GM10266 (cell line): ENCODE measurements at regions not wholly inside any gene's neighbourhood (a gene's known extent, or its start where the extent isn't known, plus 50 kb on each side); places are given as distances from the start of the nearest gene placed in this dataset.

ENCODE experiments used
- DNase-seq: peaks from one replicate; pipeline ENCODE4 v3.0.0; 2012; ENCODE audit errors: extremely low spot score
- TF ChIP-seq, protein P1 (sequence below): IDR thresholded peaks from 2 replicates; pipeline ENCODE4 v1.5.1; 2012; ENCODE audit warnings: mild to moderate bottlenecking, low read depth; ENCODE audit not compliant: control insufficient read depth, insufficient read depth; ENCODE audit errors: missing control alignments

DNA sequence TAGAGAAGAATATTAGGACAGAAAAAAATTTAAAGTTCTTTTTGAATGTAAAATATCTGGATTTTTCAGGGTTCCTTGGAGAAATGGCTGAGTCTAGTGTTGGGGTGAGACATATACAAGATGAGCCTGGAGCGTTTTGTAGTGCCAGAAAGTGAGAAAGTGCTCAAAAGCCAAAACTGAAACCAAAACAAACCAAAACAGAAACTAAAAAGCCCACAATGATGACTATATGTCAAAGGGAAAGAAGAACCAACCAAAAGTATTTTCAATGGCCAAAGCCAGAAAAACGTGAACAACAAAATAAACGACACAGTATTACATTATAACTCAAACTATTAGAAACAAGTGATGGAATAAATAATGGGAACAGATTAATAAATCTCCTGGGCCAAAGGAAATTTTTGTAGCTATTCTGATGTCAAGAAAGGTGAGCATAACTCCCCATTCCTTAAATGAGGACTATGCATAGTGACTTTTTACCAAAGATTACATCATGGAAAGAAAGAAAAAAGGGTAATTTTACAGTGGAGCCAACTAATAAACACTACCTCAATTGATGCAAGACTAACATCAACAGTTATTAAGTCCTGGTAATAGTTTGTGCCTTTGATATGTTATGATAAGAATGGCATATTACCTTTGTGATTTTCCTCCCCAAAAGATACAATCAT is 1137.6 kb downstream of the C4orf33 start:
- TF ChIP-seq, protein P1, sequence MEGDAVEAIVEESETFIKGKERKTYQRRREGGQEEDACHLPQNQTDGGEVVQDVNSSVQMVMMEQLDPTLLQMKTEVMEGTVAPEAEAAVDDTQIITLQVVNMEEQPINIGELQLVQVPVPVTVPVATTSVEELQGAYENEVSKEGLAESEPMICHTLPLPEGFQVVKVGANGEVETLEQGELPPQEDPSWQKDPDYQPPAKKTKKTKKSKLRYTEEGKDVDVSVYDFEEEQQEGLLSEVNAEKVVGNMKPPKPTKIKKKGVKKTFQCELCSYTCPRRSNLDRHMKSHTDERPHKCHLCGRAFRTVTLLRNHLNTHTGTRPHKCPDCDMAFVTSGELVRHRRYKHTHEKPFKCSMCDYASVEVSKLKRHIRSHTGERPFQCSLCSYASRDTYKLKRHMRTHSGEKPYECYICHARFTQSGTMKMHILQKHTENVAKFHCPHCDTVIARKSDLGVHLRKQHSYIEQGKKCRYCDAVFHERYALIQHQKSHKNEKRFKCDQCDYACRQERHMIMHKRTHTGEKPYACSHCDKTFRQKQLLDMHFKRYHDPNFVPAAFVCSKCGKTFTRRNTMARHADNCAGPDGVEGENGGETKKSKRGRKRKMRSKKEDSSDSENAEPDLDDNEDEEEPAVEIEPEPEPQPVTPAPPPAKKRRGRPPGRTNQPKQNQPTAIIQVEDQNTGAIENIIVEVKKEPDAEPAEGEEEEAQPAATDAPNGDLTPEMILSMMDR: no peak
- peak; percentile 19 for DNase-seq

DNA sequence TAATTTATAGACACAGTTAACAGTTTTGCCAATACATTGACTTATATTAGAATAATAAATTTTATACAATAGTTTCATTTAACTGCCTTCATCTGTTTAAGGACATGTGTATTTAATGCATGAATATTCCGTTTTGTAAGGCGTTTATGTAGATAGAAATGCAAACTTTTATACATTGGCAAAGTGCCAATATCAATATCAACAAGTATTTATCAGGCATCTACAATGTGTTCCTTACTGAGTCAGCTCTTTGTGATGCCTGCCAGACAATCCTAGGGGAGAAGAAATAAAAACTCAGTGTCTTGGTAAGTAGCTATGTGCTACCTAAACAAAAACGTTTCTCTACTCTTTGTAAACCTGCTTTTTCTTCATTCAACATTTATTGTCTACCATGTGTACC is 1142.2 kb downstream of the C4orf33 start:
- no peak for DNase-seq
- TF ChIP-seq, protein P1: no peak

DNA sequence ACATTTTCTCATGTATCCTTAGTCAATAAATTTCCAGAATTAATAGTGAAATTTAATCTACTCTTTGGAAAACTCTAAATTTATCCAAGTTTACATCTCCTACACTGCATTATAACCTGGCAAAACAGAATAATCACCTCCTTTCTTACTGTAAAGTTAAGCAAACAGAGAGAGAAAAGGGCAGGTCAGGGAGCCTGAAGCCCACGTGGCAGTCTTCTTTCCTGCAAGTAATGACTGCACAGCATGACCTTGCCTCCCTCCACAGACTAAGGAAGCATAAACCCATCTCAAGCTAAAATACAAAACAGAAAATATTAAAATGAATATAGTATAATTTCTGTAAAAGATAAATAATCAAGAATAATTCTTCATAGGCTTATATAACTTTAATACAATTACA is 1153.0 kb downstream of the C4orf33 start:
- DNase-seq: no peak
- TF ChIP-seq, protein P1: no peak

DNA sequence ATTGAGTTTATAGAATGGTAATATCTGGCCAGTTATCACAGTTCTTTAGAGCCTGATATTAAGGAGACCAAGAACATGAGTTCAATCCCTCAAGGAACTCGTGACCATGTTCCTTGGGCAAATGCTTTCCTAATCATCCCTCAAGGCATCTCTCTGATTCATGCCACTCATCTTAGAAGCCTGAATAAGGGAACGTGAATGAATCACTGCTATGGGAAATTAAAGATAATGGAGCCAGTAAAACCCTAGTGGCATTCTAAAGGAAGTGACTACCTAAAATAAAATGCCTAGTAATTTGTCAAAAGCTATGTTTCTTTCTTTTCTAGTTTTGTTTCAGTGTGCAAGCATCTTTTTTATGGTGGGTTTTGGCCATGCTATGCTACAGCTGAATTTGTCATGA is 1161.3 kb downstream of the C4orf33 start:
- no peak for DNase-seq
- TF ChIP-seq, protein P1: no peak

DNA sequence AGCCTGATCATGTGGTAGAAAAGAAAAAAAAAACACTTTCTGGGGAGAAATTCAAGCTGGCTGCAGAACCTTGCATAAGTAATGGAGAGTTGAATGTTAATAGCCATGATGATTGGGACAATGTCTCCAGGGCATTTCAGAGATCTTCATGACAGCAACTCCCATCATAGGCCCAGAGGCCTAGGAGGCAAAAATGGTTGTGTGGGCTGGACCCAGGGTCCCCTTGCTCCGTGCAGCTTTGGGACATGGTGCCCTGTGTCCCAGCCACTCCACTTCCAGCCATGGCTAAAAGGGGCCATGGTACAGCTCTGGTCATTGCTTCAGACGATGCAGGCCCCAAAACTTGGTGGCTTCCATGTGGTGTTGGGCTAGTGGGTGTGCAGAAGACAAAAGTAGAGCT is 1170.9 kb downstream of the C4orf33 start:
- DNase-seq: no peak
- TF ChIP-seq, protein P1: no peak

DNA sequence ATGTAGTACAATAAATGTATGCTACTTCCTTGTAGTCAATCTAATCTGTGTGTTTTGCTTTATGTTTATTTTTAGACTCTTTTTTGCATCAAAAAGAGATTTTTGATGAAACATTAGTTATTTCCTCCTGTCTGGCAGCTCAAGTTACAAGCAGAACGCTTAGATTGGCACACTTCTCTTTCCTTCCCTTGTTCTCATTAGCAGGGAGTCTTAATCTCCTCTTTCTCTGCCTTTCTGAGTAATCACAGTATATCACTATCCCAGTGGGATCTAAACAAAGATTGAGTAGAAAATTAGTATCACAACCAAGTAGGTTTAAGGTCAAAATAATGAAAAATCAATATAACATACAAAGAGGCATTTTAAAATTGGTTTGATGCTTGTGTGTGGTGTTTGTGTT is 1192.6 kb downstream of the C4orf33 start:
- DNase-seq: no peak
- TF ChIP-seq, protein P1: no peak

DNA sequence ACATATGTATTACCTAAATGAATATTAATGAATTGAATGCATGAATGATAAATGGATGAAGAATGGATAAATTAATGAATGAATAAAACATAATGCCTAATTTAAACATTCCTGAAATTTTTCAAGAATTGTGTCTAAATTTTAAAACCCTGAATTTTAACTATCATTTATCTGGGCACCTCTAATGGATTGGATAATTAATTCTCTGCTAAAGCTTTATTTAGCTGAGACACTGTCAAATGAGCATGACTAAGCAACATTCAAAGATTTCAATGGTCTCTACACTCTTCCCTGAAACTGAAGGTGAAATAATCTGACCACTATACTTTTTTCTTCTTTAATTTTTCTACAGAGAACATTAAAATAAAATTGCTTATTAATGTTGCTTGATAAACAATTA is 1197.7 kb downstream of the C4orf33 start:
- TF ChIP-seq, protein P1: no peak
- DNase-seq: no peak
